GM21528 (cell line): ENCODE measurements at regions not wholly inside any gene's neighbourhood (a gene's known extent, or its start where the extent isn't known, plus 50 kb on each side); places are given as distances from the start of the nearest gene placed in this dataset.
"Not testable (repeated sequence)": the region's sequence is repeated elsewhere in the genome, so short reads cannot be mapped to it uniquely, and the experiment has no call there.

Experiments used
- ATAC-seq: cut with Tn5 transposase; IDR thresholded peaks from one replicate; pipeline ENCODE4 v1.9.1; 2021; ENCODE audit warnings: mild to moderate bottlenecking, moderate library complexity; ENCODE audit not compliant: unreplicated experiment, low FRiP score

GRCh38 chr6:139529420-139529819, 155.0 kb upstream of the CITED2 start:
- no peak for ATAC-seq

GRCh38 chr6:139528471-139528870, 154.0 kb upstream of the CITED2 start:
- no peak for ATAC-seq

- no peak for ATAC-seq
Measured at GRCh38 chr6:139525415-139525814, 151.0 kb upstream of the CITED2 start.

- ATAC-seq: no peak
Measured at GRCh38 chr6:139523986-139524385, 149.5 kb upstream of the CITED2 start.

- ATAC-seq: no peak
Measured at GRCh38 chr6:139522511-139523220, 148.2 kb upstream of the CITED2 start.

GRCh38 chr6:139521338-139521737, 146.9 kb upstream of the CITED2 start:
- no peak for ATAC-seq

GRCh38 chr6:139520321-139520768, 145.9 kb upstream of the CITED2 start:
- ATAC-seq: no peak

- ATAC-seq: no peak
Measured at GRCh38 chr6:139519571-139520031, 145.2 kb upstream of the CITED2 start.

- ATAC-seq: no peak
Measured at GRCh38 chr6:139519097-139519496, 144.6 kb upstream of the CITED2 start.

GRCh38 chr6:139518556-139519091, 144.2 kb upstream of the CITED2 start:
- ATAC-seq: no peak

- not testable (repeated sequence) for ATAC-seq
Measured at GRCh38 chr6:139517998-139518555, 143.6 kb upstream of the CITED2 start.

- ATAC-seq: no peak
Measured at GRCh38 chr6:139515511-139515910, 141.1 kb upstream of the CITED2 start.

- ATAC-seq: no peak
Measured at GRCh38 chr6:139514819-139515218, 140.4 kb upstream of the CITED2 start.

- ATAC-seq: no peak
Measured at GRCh38 chr6:139510040-139510790, 135.8 kb upstream of the CITED2 start.

GRCh38 chr6:139509167-139509566, 134.7 kb upstream of the CITED2 start:
- ATAC-seq: no peak

- no peak for ATAC-seq
Measured at GRCh38 chr6:139508576-139508975, 134.1 kb upstream of the CITED2 start.

GRCh38 chr6:139508023-139508422, 133.6 kb upstream of the CITED2 start:
- ATAC-seq: no peak

- no peak for ATAC-seq
Measured at GRCh38 chr6:139500977-139501376, 126.5 kb upstream of the CITED2 start.

- ATAC-seq: no peak
Measured at GRCh38 chr6:139498715-139499114, 124.3 kb upstream of the CITED2 start.

- ATAC-seq: no peak
Measured at GRCh38 chr6:139497345-139497961, 123.0 kb upstream of the CITED2 start.
